ENCODE measurements at regions not wholly inside any gene's neighbourhood (a gene's known extent, or its start where the extent isn't known, plus 50 kb on each side); places are given as distances from the start of the nearest gene placed in this dataset.

GRCh38 chr11:70577948-70578347 is 179.6 kb downstream of the CTTN start:
- H3K4me1 ChIP-seq (ENCODE audit: control insufficient read depth, insufficient read depth, low read length) = no peaks in the 10 kb centered on the region
- no peaks in the 10 kb centered on the region for H3K27me3 ChIP-seq (ENCODE audit: control insufficient read depth, insufficient read depth, low read length)
- no peaks in the 10 kb centered on the region for H3K36me3 ChIP-seq (ENCODE audit: control insufficient read depth, insufficient read depth, low read length)
- H3K9ac ChIP-seq (ENCODE audit: low read depth, low read length) = no peak overlapping the region
- no peak overlapping the region for H3K4me3 ChIP-seq (ENCODE audit: low read depth, low read length)
- no peaks in the 10 kb centered on the region for H3K9me3 ChIP-seq (ENCODE audit: control insufficient read depth, insufficient read depth, low read length)

- no peak overlapping the region for H3K9ac ChIP-seq (ENCODE audit: low read depth, low read length)
- H3K4me3 ChIP-seq (ENCODE audit: low read depth, low read length) = no peak overlapping the region
- no peaks in the 10 kb centered on the region for H3K4me1 ChIP-seq (ENCODE audit: control insufficient read depth, insufficient read depth, low read length)
- no peaks in the 10 kb centered on the region for H3K36me3 ChIP-seq (ENCODE audit: control insufficient read depth, insufficient read depth, low read length)
- H3K27me3 ChIP-seq (ENCODE audit: control insufficient read depth, insufficient read depth, low read length) = no peaks in the 10 kb centered on the region
- H3K9me3 ChIP-seq (ENCODE audit: control insufficient read depth, insufficient read depth, low read length) = no peaks in the 10 kb centered on the region
These were observed 180.0 kb downstream of the CTTN start for GRCh38 chr11:70578371-70578770.

- Histone ChIP-seq H3K36me3 (ENCODE audit: control insufficient read depth, insufficient read depth, low read length) (no peaks in the 10 kb centered on the region), H3K9me3 (ENCODE audit: control insufficient read depth, insufficient read depth, low read length) (no peaks in the 10 kb centered on the region), H3K4me3 (ENCODE audit: low read depth, low read length) (no peak overlapping the region), H3K9ac (ENCODE audit: low read depth, low read length) (no peak overlapping the region), H3K27me3 (ENCODE audit: control insufficient read depth, insufficient read depth, low read length) (no peaks in the 10 kb centered on the region), H3K4me1 (ENCODE audit: control insufficient read depth, insufficient read depth, low read length) (no peaks in the 10 kb centered on the region)
These were observed 180.5 kb downstream of the CTTN start for GRCh38 chr11:70578831-70579230.

GRCh38 chr11:70579316-70579955 is 181.1 kb downstream of the CTTN start:
- Histone ChIP-seq H3K4me1 (ENCODE audit: control insufficient read depth, insufficient read depth, low read length) (no peaks in the 10 kb centered on the region), H3K9ac (ENCODE audit: low read depth, low read length) (no peak overlapping the region), H3K27me3 (ENCODE audit: control insufficient read depth, insufficient read depth, low read length) (no peaks in the 10 kb centered on the region), H3K4me3 (ENCODE audit: low read depth, low read length) (no peak overlapping the region), H3K36me3 (ENCODE audit: control insufficient read depth, insufficient read depth, low read length) (no peaks in the 10 kb centered on the region), H3K9me3 (ENCODE audit: control insufficient read depth, insufficient read depth, low read length) (no peaks in the 10 kb centered on the region)

GRCh38 chr11:70580036-70580805 is 181.9 kb downstream of the CTTN start:
- Histone ChIP-seq H3K27me3 (ENCODE audit: control insufficient read depth, insufficient read depth, low read length) (no peaks in the 10 kb centered on the region), H3K4me1 (ENCODE audit: control insufficient read depth, insufficient read depth, low read length) (no peaks in the 10 kb centered on the region), H3K9me3 (ENCODE audit: control insufficient read depth, insufficient read depth, low read length) (no peaks in the 10 kb centered on the region)

GRCh38 chr11:70581991-70582885 is 183.9 kb downstream of the CTTN start:
- no peaks in the 10 kb centered on the region for H3K9me3 ChIP-seq (ENCODE audit: control insufficient read depth, insufficient read depth, low read length)
- H3K9ac ChIP-seq (ENCODE audit: low read depth, low read length) = no peak overlapping the region
- H3K27me3 ChIP-seq (ENCODE audit: control insufficient read depth, insufficient read depth, low read length) = no peaks in the 10 kb centered on the region
- H3K4me1 ChIP-seq (ENCODE audit: control insufficient read depth, insufficient read depth, low read length) = no peaks in the 10 kb centered on the region
- no peak overlapping the region for H3K4me3 ChIP-seq (ENCODE audit: low read depth, low read length)
- no peaks in the 10 kb centered on the region for H3K36me3 ChIP-seq (ENCODE audit: control insufficient read depth, insufficient read depth, low read length)

More at GRCh38 chr11:70580036-70580805, 181.9 kb downstream of the CTTN start:
- Histone ChIP-seq H3K9ac (ENCODE audit: low read depth, low read length) (no peak overlapping the region), H3K36me3 (ENCODE audit: control insufficient read depth, insufficient read depth, low read length) (no peaks in the 10 kb centered on the region), H3K4me3 (ENCODE audit: low read depth, low read length) (no peak overlapping the region)

GRCh38 chr11:70582886-70583641 is 184.7 kb downstream of the CTTN start:
- no peaks in the 10 kb centered on the region for H3K4me1 ChIP-seq (ENCODE audit: control insufficient read depth, insufficient read depth, low read length)
- no peak overlapping the region for H3K9ac ChIP-seq (ENCODE audit: low read depth, low read length)
- H3K4me3 ChIP-seq (ENCODE audit: low read depth, low read length) = no peak overlapping the region
- no peaks in the 10 kb centered on the region for H3K9me3 ChIP-seq (ENCODE audit: control insufficient read depth, insufficient read depth, low read length)
- no peaks in the 10 kb centered on the region for H3K36me3 ChIP-seq (ENCODE audit: control insufficient read depth, insufficient read depth, low read length)
- no peaks in the 10 kb centered on the region for H3K27me3 ChIP-seq (ENCODE audit: control insufficient read depth, insufficient read depth, low read length)

- Histone ChIP-seq H3K9ac (ENCODE audit: low read depth, low read length) (no peak overlapping the region), H3K36me3 (ENCODE audit: control insufficient read depth, insufficient read depth, low read length) (no peaks in the 10 kb centered on the region), H3K9me3 (ENCODE audit: control insufficient read depth, insufficient read depth, low read length) (no peaks in the 10 kb centered on the region), H3K27me3 (ENCODE audit: control insufficient read depth, insufficient read depth, low read length) (no peaks in the 10 kb centered on the region), H3K4me3 (ENCODE audit: low read depth, low read length) (no peak overlapping the region), H3K4me1 (ENCODE audit: control insufficient read depth, insufficient read depth, low read length) (no peaks in the 10 kb centered on the region)
These were observed 185.5 kb downstream of the CTTN start for GRCh38 chr11:70583781-70584218.

GRCh38 chr11:70584498-70585235 is 186.3 kb downstream of the CTTN start:
- no peaks in the 10 kb centered on the region for H3K9me3 ChIP-seq (ENCODE audit: control insufficient read depth, insufficient read depth, low read length)
- H3K36me3 ChIP-seq (ENCODE audit: control insufficient read depth, insufficient read depth, low read length) = no peaks in the 10 kb centered on the region
- H3K27me3 ChIP-seq (ENCODE audit: control insufficient read depth, insufficient read depth, low read length) = no peaks in the 10 kb centered on the region

GRCh38 chr11:70585236-70585545 is 186.9 kb downstream of the CTTN start:
- Histone ChIP-seq H3K36me3 (ENCODE audit: control insufficient read depth, insufficient read depth, low read length) (no peaks in the 10 kb centered on the region), H3K9me3 (ENCODE audit: control insufficient read depth, insufficient read depth, low read length) (no peaks in the 10 kb centered on the region), H3K4me1 (ENCODE audit: control insufficient read depth, insufficient read depth, low read length) (no peaks in the 10 kb centered on the region), H3K4me3 (ENCODE audit: low read depth, low read length) (no peak overlapping the region), H3K27me3 (ENCODE audit: control insufficient read depth, insufficient read depth, low read length) (no peaks in the 10 kb centered on the region), H3K9ac (ENCODE audit: low read depth, low read length) (no peak overlapping the region)

More at GRCh38 chr11:70584498-70585235, 186.3 kb downstream of the CTTN start:
- Histone ChIP-seq H3K4me3 (ENCODE audit: low read depth, low read length) (no peak overlapping the region), H3K9ac (ENCODE audit: low read depth, low read length) (no peak overlapping the region), H3K4me1 (ENCODE audit: control insufficient read depth, insufficient read depth, low read length) (no peaks in the 10 kb centered on the region)

Measured in iPS-15b (cell line).